ENCODE measurements at regions not wholly inside any gene's neighbourhood (a gene's known extent, or its start where the extent isn't known, plus 50 kb on each side); places are given as distances from the start of the nearest gene placed in this dataset.
A peak's percentile ranks its signal among the peaks of the same experiment; 100 is the strongest.

DNA sequence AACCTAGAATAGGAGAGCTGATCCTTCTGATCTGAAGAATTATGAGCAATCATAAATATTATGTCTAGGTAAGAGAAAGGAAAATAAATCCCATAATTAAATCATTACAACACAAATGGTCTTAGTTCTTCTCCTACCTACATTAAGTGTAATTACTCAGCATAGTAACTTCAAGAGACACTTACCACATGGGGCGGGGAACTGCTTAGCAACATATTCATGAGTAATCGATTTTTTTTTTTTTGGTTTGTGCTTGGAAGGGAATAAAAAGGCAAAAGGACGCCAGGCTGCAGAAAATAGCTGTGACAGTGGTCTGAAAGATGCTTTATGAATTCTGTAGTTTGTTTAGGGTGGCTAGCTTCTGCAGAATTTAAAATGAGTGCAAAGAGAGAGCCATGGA is 103.3 kb upstream of the HTR2A start:
- TF ChIP-seq, protein P1, sequence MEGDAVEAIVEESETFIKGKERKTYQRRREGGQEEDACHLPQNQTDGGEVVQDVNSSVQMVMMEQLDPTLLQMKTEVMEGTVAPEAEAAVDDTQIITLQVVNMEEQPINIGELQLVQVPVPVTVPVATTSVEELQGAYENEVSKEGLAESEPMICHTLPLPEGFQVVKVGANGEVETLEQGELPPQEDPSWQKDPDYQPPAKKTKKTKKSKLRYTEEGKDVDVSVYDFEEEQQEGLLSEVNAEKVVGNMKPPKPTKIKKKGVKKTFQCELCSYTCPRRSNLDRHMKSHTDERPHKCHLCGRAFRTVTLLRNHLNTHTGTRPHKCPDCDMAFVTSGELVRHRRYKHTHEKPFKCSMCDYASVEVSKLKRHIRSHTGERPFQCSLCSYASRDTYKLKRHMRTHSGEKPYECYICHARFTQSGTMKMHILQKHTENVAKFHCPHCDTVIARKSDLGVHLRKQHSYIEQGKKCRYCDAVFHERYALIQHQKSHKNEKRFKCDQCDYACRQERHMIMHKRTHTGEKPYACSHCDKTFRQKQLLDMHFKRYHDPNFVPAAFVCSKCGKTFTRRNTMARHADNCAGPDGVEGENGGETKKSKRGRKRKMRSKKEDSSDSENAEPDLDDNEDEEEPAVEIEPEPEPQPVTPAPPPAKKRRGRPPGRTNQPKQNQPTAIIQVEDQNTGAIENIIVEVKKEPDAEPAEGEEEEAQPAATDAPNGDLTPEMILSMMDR (conservative IDR thresholded peaks at IDR 0.05; ENCODE audit: low read depth, low read length): no peak
- no peak for DNase-seq (ENCODE audit: low read depth)
- no peak overlapping the region for H3K4me3 ChIP-seq (ENCODE audit: low read length)

GRCh38 chr13:46996316-46997030 is 99.6 kb upstream of the HTR2A start:
- TF ChIP-seq, protein P1 (conservative IDR thresholded peaks at IDR 0.05; ENCODE audit: low read depth, low read length): no peak
- no peak overlapping the region for H3K4me3 ChIP-seq (ENCODE audit: low read length)

DNA sequence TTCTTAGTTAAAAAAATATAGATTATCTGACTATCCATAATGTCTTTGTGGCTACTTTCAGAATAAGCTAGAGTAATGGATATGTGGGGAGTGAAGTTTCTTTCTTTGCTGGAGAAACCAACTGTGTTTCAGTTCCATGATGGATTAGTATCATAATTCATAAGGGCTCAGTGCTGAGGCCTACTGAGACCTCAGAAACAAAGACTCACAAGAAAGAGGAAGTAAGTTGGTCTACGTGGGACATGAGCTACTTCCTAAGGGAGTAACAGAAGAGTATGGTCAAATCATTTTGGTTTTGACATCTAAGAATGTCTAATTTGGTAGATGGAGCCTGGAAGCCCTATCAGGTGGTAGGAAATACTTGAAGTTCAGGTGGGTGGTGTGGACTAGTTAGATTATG is 99.0 kb upstream of the HTR2A start:
- DNase-seq (ENCODE audit: low read depth): no peak
- H3K4me3 ChIP-seq (ENCODE audit: low read length): no peak overlapping the region
- TF ChIP-seq, protein P1 (conservative IDR thresholded peaks at IDR 0.05; ENCODE audit: low read depth, low read length): no peak

More at GRCh38 chr13:46996316-46997030, 99.6 kb upstream of the HTR2A start:
- DNase-seq (ENCODE audit: low read depth): no peak

GRCh38 chr13:46994492-46994891 is 97.6 kb upstream of the HTR2A start:
- DNase-seq (ENCODE audit: low read depth): no peak
- TF ChIP-seq, protein P1 (conservative IDR thresholded peaks at IDR 0.05; ENCODE audit: low read depth, low read length): no peak
- no peak overlapping the region for H3K4me3 ChIP-seq (ENCODE audit: low read length)

GRCh38 chr13:46992383-46992952 is 95.6 kb upstream of the HTR2A start:
- no peak for DNase-seq (ENCODE audit: low read depth)
- no peak overlapping the region for H3K4me3 ChIP-seq (ENCODE audit: low read length)
- TF ChIP-seq, protein P1 (conservative IDR thresholded peaks at IDR 0.05; ENCODE audit: low read depth, low read length): peak; percentile 47

DNA sequence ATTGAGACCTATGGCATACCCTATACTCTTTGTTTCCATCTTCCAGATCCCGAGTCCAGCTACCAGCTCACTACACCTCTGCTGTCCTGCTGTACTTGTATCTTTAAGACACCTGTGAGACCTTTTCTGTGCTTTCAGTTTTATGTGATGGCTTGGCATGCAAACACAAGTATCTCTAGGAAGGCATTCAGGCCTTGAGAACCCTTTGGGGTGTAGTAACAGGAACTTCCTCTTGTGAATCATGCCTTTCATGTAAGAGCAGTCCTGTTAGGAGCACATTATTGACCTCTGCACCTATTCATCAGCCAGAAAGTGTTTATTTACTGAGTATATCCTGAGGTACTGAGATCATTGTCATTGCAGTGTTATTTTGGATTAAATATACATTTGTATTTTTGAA is 87.0 kb upstream of the HTR2A start:
- DNase-seq (ENCODE audit: low read depth): no peak
- H3K4me3 ChIP-seq (ENCODE audit: low read length): no peak overlapping the region
- TF ChIP-seq, protein P1 (conservative IDR thresholded peaks at IDR 0.05; ENCODE audit: low read depth, low read length): no peak
